Adrenal gland (tissue), 5 donors: ENCODE measurements at regions not wholly inside any gene's neighbourhood (a gene's known extent, or its start where the extent isn't known, plus 50 kb on each side); places are given as distances from the start of the nearest gene placed in this dataset.

Experiments used
- POLR2A ChIP-seq, 2 donors: fragments of 450-650 bp; IDR thresholded peaks; one replicate each; pipeline ENCODE4 v1.6.1; 2017; ENCODE audit warnings: antibody characterized with exemption in 2 of 2, mild to moderate bottlenecking in 2 of 2, moderate library complexity in 1 of 2
- TF ChIP-seq, protein P1 (sequence below), 6 experiments: fragments of 450-650 bp in 4 of 6; fragments of 200-600 bp in 2 of 6; sonication (generic) in 1 of 6; IDR thresholded peaks; 1 replicate in 5 of 6; 2 replicates in 1 of 6; pipeline versions ENCODE4 v1.5.1 to v1.8.0; 2016 to 2021; ENCODE audit warnings: antibody characterized with exemption in 6 of 6, mild to moderate bottlenecking in 2 of 6, moderate library complexity in 1 of 6
- donor health status: DM: no; HTN: no; CAD: no.

DNA sequence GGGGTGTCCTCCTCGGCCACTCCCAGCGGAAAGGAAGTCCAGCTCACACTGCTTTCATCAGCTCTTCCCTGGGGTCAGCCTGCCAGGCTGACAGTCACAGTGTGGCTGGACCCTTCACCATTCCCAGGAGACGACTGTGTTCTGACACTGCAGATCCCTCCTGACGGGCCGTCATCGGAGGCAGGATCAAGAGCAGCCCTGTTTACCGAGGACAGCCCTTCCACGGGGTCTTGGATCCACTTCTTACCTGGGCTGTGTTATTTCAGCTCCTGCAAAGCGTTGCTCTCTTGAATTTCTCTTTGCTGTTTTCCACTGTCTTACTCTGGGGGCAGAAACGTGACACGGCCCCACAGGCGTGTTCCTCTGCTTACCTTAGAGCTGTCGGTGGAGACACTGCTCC, 149.9 kb upstream of the SOX1 start:
- TF ChIP-seq, protein P1, sequence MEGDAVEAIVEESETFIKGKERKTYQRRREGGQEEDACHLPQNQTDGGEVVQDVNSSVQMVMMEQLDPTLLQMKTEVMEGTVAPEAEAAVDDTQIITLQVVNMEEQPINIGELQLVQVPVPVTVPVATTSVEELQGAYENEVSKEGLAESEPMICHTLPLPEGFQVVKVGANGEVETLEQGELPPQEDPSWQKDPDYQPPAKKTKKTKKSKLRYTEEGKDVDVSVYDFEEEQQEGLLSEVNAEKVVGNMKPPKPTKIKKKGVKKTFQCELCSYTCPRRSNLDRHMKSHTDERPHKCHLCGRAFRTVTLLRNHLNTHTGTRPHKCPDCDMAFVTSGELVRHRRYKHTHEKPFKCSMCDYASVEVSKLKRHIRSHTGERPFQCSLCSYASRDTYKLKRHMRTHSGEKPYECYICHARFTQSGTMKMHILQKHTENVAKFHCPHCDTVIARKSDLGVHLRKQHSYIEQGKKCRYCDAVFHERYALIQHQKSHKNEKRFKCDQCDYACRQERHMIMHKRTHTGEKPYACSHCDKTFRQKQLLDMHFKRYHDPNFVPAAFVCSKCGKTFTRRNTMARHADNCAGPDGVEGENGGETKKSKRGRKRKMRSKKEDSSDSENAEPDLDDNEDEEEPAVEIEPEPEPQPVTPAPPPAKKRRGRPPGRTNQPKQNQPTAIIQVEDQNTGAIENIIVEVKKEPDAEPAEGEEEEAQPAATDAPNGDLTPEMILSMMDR (IDR thresholded peaks at IDR 0.05): no peak
- no peak for TF ChIP-seq POLR2A (IDR thresholded peaks at IDR 0.05)
